Brain microvascular endothelial cell (primary cell): ENCODE measurements at regions not wholly inside any gene's neighbourhood (a gene's known extent, or its start where the extent isn't known, plus 50 kb on each side); places are given as distances from the start of the nearest gene placed in this dataset.

Experiments
- DNase-seq: peaks from one replicate; pipeline ENCODE4 v3.0.0-alpha.2; 2020
- H3K27ac ChIP-seq: fragments of 250-450 bp; sonication (Bioruptor Pico); 2 replicates; pipeline ENCODE4 v1.5.1; 2020; ENCODE audit warnings: mild to moderate bottlenecking, moderate library complexity
- H3K27me3 ChIP-seq: fragments of 250-450 bp; sonication (Bioruptor Pico); replicated peaks from 2 replicates; pipeline ENCODE4 v1.5.1; 2020; ENCODE audit warnings: mild to moderate bottlenecking
- H3K36me3 ChIP-seq: fragments of 250-450 bp; sonication (Bioruptor Pico); replicated peaks from 2 replicates; pipeline ENCODE4 v1.5.1; 2020; ENCODE audit warnings: mild to moderate bottlenecking
- H3K4me3 ChIP-seq: 2 replicates; pipeline ENCODE4 v1.5.1; 2011; ENCODE audit warnings: low read depth, mild to moderate bottlenecking, control low read depth, low read length, moderate library complexity
- in situ Hi-C: cut with HindIII; loops from 2 replicates; pipeline ENCODE4 v1.10.0; 2017; ENCODE audit warnings: low sequenced_read_pairs, low pct_ligation_motif_present
- TF ChIP-seq, protein P1 (sequence below): IDR thresholded peaks from 2 replicates; pipeline ENCODE4 v1.5.1; 2011; ENCODE audit warnings: low read depth, mild to moderate bottlenecking, moderate library complexity, low read length, control low read depth, inconsistent platforms; ENCODE audit errors: missing control alignments

DNA sequence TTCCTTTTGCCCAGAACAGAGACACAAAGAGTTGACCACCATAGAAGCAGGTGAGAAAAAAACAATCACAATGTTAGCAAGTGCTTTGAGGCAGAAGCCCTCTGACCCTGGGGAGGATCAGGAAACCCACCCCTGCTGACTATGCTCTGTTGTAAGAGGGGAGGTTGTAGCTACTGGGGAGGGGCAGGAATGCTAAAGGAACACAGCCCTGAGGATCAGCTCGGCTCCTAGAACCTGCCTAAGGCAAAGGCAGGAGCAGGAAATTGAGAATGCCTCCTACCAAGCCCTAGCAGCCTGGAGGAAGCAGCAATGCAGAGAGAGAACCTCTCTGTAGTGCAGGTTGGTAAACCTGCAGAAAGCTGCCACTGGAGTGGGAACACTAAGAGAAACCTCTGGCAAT, 624.0 kb upstream of the KLF12 start:
- Histone ChIP-seq H3K4me3 (no peak overlapping the region), H3K27me3 (no peaks in the 10 kb centered on the region), H3K27ac (no peak overlapping the region), H3K36me3 (no peaks in the 10 kb centered on the region)
- in situ Hi-C loops: no loop called here
- TF ChIP-seq, protein P1, sequence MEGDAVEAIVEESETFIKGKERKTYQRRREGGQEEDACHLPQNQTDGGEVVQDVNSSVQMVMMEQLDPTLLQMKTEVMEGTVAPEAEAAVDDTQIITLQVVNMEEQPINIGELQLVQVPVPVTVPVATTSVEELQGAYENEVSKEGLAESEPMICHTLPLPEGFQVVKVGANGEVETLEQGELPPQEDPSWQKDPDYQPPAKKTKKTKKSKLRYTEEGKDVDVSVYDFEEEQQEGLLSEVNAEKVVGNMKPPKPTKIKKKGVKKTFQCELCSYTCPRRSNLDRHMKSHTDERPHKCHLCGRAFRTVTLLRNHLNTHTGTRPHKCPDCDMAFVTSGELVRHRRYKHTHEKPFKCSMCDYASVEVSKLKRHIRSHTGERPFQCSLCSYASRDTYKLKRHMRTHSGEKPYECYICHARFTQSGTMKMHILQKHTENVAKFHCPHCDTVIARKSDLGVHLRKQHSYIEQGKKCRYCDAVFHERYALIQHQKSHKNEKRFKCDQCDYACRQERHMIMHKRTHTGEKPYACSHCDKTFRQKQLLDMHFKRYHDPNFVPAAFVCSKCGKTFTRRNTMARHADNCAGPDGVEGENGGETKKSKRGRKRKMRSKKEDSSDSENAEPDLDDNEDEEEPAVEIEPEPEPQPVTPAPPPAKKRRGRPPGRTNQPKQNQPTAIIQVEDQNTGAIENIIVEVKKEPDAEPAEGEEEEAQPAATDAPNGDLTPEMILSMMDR: no peak
- DNase-seq: no peak

DNA sequence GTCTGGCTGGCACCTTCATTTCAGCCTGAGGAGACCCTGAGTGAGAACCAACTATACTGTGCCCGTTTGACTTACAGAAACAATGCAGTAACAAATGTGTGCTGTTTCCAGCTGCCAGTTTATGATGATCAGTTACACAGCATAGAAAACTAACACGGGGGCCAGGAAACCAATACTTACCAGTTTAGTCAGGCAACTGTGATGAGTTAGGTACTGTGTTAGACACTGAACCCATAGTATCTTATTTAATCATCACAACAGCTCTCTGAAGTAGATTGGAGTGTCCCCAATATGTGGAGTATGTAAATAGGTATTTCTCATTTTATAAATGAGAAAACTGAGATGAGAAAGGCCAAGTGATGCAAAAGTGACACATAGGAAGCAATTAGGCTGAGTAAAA, 620.9 kb upstream of the KLF12 start:
- Histone ChIP-seq H3K36me3 (no peaks in the 10 kb centered on the region), H3K27ac (no peak overlapping the region), H3K4me3 (no peak overlapping the region), H3K27me3 (no peaks in the 10 kb centered on the region)
- in situ Hi-C loops: no loop called here
- TF ChIP-seq, protein P1: no peak
- no peak for DNase-seq

DNA sequence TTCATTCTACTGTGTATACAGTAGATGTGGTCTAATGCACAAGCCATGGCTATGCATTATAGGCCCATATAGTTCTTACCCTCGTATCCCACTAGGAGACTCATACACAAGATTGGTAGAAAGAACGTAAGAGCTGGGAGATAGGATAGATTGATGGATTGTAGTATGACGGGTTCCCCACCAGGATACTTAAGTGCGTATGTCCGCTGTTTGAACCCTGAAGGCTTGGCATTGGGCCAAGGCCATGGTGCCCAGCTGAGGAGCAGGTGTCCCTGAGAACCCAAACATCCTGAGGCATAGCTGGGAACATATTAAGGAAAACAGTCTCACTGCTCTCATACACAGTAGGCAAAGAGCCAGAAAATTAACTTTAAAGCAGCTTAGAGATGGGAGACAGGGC, 617.5 kb upstream of the KLF12 start:
- Histone ChIP-seq H3K36me3 (no peaks in the 10 kb centered on the region), H3K27ac (no peak overlapping the region), H3K4me3 (no peak overlapping the region), H3K27me3 (no peaks in the 10 kb centered on the region)
- TF ChIP-seq, protein P1: no peak
- in situ Hi-C loops: no loop called here
- no peak for DNase-seq

DNA sequence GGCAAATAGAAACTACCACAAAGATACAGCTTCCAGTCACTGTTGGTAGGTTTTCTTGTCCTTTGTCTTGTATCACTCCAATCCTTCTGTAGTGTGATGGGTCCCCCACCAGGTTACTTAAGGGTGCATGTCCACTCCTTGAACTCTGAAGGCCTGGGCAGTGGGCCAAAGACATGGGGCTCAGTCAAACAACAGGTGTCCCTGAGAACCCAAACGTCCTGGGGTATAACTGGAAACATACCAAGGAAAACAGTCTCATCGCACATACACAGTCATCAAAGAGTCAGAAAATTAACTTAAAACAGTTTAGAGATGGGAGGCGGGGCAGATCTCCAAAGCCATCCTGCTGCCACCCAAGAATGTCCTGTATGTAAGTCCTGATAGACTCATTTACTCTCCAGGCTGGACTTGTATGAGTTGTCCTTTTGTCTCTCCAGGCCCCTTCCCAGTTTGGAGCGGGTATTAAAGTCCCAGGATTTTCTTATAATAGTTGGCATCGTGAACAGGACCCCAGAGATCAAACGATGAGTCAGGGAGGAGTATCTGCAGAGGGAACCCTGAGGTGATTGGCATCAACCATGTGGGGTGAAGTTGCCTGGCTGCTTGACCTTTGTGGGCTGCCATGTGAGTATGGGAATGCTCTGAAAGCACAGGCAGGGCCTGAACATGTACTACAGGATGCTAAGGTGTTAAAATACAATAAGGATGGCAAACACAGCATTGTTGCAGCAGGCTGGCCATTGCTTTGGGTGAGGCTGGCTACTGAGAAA, 613.2 kb upstream of the KLF12 start:
- no peak for DNase-seq
- Histone ChIP-seq H3K36me3 (no peaks in the 10 kb centered on the region), H3K27me3 (no peaks in the 10 kb centered on the region), H3K27ac (no peak overlapping the region), H3K4me3 (no peak overlapping the region)
- in situ Hi-C loops: no loop called here
- TF ChIP-seq, protein P1: no peak

DNA sequence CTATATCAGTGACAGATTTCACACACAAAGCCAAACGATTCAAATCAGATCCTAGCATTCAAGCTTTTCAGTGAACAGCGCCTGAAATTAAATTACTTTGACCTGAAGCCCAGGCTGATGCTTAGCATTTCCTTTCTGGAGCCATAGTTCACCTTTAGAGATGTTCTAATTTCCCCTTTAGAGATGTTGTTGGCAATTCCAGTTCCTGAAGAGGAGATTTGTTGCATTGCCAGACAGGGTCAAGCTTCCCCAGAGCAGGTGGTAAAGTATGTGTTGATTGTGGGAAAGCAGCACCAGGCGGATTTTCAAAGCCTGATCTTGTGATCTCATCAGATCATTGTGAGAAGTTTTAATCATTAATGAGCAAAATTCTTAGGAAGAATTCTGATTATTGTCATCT, 609.8 kb upstream of the KLF12 start:
- Histone ChIP-seq H3K27me3 (no peaks in the 10 kb centered on the region), H3K4me3 (no peak overlapping the region), H3K36me3 (no peaks in the 10 kb centered on the region), H3K27ac (no peak overlapping the region)
- TF ChIP-seq, protein P1: no peak
- in situ Hi-C loops: no loop called here
- DNase-seq: no peak

DNA sequence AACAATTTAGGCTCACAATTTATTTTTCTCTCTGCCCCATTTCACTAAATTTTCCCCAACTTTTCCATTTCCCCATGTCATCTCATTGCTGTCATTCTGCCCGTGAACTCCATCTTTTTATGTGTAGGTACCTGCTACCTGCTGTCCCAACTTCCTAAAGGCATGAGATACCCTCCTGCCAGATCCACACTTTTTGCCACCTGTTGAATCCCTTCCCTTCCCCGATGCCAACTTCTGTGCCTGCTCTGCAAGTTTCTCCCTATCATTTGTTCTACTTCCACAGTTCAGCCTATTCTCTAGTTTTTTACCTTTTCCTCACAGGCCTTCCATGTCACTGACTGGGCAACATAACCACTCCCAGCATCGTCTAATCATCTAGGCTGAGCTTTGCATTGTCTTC, 607.5 kb upstream of the KLF12 start:
- no peak overlapping the region for H3K4me3 ChIP-seq
- no peak for DNase-seq
- H3K36me3 ChIP-seq: no peaks in the 10 kb centered on the region
- H3K27ac ChIP-seq: no peak overlapping the region
- in situ Hi-C loops: no loop called here
- TF ChIP-seq, protein P1: no peak
- no peaks in the 10 kb centered on the region for H3K27me3 ChIP-seq
